ENCODE measurements at regions not wholly inside any gene's neighbourhood (a gene's known extent, or its start where the extent isn't known, plus 50 kb on each side); places are given as distances from the start of the nearest gene placed in this dataset.
"Not testable (repeated sequence)": the region's sequence is repeated elsewhere in the genome, so short reads cannot be mapped to it uniquely, and the experiment has no call there.

GRCh38 chr15:95162967-95163531 lies 931.7 kb downstream of the MCTP2 start:
- no peak for FAIRE-seq

GRCh38 chr15:95168152-95168551 lies 936.8 kb downstream of the MCTP2 start:
- DNase-seq (ENCODE audit: insufficient read length, low spot score) = no peak
- FAIRE-seq = no peak

More at GRCh38 chr15:95162967-95163531, 931.7 kb downstream of the MCTP2 start:
- no peak for DNase-seq (ENCODE audit: insufficient read length, low spot score)

DNA sequence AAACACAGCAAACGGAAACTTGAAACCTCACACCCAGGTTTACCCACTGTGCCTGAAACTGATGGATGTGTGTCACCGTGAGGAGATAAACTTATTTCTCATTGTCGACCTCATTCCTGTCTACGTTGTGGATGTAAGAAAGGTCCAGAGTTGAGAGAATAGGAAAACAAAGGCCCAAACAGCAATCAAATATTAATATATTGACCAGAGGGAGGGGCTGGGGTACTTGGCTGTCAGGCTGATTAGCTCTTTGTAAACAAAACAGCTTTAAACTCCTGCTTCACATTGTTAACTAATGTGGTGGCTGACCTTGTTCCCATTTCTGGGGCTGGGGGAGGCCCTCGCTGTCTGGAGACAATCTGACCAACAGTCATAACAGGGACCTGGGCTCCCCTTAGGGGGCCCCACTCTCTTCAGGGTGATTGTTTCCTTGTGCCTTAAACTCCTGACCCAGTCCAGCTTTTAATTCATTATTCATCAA lies 937.6 kb downstream of the MCTP2 start:
- no peak for DNase-seq (ENCODE audit: insufficient read length, low spot score)
- no peak for FAIRE-seq

GRCh38 chr15:95169541-95170459 lies 938.4 kb downstream of the MCTP2 start:
- no peak for DNase-seq (ENCODE audit: insufficient read length, low spot score)
- no peak for FAIRE-seq

DNA sequence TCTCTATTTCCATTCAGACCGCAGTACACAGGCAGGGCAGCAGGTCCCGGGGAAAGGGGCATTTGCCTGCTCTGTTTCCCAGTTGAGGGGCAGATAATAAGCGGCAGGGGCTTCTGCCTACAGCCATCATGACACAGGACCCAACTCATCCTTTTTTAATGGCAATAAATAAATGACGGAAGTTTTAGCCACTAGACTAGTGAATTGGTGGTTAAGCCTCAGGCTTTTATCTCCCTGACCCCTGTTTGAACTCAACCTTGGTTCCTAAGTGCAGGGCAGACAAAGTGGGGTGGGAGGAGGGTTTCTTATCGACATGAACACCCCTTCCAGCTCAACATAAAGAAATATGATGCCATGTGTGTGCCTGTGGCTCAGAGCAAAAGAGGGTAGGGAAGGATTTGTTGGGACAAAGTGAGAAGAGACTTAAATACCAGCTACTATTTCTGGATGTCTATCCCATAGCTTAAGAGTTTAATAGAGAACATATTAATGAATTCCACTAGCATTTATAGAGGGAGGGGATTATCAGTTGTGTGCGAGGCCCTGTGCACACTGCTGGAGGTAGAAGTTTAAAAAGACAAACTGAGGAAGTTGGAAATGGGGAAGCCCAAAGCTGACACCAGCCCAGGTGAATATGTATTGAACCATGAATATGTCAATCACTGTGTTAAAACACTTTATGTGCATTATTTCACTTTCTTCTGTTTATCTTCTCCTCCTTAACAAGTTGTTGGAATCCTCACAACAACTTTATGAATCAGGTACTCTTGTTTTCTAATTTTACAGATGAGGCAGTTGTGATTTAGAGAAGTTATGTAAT lies 939.4 kb downstream of the MCTP2 start:
- FAIRE-seq = no peak
- no peak for DNase-seq (ENCODE audit: insufficient read length, low spot score)

DNA sequence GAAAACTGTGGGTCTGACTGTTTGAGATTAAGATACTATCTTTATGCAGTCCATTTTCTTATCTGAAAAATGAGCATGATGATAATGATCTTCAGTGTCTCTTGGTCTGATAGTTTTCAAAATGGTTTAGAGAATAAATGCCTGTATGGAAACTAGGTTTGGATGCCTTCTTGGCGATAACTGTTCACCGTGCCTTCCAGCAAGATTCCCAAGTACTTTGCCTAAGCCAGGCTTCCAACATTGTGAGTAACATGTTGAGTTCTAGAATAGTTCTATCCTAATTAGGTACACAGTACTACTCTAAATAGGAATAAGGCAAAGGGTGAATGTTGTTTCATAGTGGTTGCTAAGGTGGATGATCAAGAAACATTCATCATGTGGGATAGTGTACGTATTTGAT lies 940.2 kb downstream of the MCTP2 start:
- DNase-seq (ENCODE audit: insufficient read length, low spot score) (no peak), FAIRE-seq (no peak)

DNA sequence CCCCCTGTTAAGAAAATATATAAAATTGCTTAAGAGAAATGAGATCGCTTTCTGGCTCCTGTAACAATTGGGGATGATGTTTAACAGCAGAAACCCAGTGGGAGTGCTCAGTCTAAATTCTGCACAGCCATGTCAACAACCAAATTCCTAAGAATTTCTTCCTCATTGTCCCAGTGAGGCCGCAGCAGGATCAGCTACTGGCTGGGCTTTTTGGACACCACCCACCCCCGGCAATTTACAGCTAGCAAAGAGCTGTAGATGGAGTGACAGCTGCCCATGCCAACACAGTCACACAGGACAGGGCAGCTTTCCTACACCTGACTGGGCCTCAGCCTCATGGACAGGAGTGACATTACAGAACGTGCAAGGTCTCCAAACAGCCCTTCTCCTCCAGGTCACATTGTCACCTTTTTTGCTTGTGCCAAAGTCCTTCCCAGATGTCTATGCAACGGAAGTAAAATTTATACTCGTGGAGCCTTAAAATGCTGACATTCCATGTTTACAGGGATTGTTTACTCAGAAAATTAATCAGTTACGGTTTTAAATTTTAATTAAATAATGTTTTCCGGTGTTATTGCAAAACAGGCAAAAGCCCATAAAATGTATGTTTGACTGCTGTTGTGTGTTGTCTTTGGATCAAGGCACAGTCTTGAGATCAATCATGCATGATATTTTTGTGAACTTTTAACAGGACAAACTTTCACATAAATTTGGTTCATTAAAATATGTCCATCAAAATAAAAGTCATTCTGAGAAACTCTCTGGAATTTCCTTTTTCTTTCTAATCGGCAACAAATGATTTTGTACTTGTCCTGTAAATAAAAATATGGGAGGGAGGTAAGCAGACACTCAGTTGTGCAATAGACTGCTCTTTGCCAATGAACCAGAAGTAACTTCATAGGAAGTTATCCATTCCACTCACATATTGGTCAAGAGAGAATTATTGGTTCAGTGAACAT lies 943.2 kb downstream of the MCTP2 start:
- no peak for FAIRE-seq
- DNase-seq (ENCODE audit: insufficient read length, low spot score) = no peak

DNA sequence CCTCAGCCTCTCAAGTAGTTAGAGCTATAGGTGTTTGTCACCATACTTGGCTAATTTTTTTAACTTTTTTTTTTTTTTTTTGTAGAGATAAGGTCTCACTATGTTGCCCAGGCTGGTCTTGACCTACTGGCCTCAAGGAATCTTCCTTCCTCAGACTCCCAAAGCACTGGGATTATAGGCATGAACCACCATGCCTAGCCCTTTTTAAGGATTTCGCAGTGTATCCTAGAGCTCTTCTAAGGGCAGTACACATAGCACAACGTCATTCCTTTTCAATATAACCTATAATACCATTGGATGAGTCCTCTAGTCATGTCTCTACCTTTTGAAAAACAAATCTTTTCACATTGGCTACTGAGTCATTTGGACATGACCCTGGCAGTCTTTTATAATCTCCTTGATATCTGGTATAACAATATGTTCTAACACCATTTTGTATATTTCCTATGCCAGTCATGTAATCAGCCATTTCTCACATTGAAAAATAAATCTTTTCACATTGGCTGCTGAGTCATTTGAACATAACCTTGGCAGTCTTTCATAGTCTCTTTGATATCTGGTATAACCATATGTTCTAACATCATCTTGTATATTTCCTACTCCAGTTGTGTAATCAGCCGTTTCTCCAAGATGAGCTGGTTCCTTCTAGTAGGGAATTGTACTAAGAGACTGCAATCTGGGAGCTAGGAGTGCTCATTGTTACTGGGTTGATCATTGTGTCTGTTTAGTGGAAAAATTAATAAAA lies 944.7 kb downstream of the MCTP2 start:
- DNase-seq (ENCODE audit: insufficient read length, low spot score) = no peak
- no peak for FAIRE-seq

DNA sequence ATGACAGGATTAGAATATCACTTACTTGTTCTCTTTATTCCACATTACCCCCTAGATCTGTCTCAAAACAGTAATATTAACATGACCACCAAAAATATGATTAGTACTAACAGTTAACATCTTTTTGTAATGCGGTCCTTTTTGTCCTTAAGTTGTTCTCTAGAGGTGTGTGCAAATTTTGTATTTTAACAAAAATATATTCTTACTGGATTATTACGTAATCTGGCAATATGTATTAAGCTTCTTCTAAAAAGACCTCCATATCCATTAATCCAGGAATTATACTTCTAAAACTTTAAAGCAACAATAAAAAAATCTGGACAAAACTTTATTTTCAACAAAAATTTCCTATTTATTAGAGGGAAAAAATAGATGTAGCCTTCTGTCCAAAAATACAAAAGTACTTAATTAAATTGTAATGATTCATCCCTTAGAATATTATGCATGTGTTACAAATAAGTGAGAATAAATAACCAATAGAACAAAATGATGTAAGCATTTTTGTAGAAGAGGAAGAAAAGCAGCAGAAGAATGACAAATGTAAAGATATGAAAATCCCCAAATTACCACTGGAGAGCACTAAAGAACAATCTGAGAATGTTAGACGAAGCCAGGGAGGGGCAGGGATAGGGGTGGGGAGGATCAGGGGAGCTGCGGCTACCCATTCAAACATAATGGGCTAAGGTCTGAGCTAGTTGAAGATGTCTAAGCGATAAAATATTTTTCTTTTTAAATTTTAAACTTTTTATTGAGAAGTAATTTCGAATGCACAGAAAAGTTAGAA lies 945.6 kb downstream of the MCTP2 start:
- FAIRE-seq (no peak), DNase-seq (ENCODE audit: insufficient read length, low spot score) (no peak)

DNA sequence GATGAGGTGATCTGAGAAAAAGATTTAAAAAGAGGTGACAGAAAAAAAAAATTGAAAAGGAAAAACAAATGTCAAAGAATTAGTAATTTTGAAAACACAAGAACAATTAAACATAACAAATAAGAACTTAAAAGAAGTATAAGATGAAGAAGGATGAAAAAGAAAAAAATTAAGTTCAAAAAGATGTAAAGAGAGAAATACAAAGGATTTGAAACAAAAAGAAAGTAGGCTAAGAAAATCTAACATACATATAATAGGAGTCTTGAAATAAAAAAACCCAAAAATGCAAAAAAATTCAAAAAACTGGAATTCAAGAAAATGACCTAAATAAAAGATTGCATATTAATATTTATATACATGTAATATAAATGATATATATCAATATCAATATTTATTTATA lies 949.2 kb downstream of the MCTP2 start:
- DNase-seq (ENCODE audit: insufficient read length, low spot score) = no peak
- FAIRE-seq = no peak

DNA sequence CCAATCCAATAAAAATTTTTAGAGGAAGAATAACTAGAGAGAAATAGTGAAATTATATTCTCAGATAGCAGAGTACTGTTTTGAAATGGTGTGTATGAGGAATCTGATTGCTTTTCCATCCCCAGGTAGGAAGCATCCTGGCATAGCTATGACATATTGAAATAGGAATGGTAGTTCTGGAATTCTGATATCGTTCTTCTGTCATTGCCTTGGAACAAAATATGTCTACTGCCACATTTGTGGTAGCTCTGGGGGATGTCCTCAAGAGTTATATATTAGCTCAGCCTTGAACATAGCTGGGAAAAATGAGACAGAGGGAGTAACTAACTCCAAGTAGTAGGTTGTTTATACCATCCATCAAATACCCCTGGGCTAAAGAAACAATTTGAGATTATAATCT lies 950.7 kb downstream of the MCTP2 start:
- no peak for FAIRE-seq

GRCh38 chr15:95192923-95193322 lies 961.6 kb downstream of the MCTP2 start:
- FAIRE-seq = no peak

More for the DNA sequence above, 950.7 kb downstream of the MCTP2 start:
- DNase-seq (ENCODE audit: insufficient read length, low spot score) = no peak

GRCh38 chr15:95194746-95195145 lies 963.4 kb downstream of the MCTP2 start:
- no peak for DNase-seq (ENCODE audit: insufficient read length, low spot score)
- FAIRE-seq = no peak

More at GRCh38 chr15:95192923-95193322, 961.6 kb downstream of the MCTP2 start:
- no peak for DNase-seq (ENCODE audit: insufficient read length, low spot score)

- FAIRE-seq (no peak), DNase-seq (ENCODE audit: insufficient read length, low spot score) (no peak)
Observed at GRCh38 chr15:95196176-95196915, 965.0 kb downstream of the MCTP2 start.

DNA sequence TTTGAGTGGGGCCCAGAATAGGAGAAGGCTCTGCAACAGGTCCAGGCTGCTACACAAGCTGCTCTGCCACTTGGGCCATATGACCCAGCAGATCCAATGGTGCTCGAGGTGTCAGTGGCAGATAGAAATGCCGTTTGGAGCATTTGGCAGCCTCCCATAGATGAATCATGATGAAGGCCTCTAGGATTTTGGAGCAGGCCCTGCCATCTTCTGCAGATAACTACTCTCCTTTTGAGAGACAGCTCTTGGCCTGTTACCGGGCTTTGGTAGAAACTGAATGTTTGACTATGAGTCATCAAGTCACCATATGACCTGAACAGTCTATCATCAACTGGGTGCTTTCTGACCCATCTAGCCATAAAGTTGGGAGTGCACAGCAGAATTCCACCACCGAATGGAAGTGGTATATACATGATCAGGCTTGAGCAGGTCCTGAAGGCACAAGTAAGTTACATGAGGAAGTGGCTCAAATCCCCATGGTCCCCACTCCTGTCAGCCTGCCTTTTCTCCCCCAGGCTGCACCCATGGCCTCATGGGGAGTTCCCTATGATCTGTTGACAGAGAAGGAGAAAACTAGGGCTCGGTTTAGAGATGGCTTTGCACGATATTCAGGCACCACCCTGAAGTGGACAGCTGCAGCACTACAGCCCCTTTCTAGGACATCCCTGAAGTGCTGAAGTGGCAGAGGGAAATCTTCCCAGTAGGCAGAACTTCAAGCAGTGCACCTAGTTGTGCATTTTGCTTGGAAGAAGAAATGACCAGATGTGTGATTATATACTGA lies 971.4 kb downstream of the MCTP2 start:
- DNase-seq (ENCODE audit: insufficient read length, low spot score) = no peak
- no peak for FAIRE-seq

DNA sequence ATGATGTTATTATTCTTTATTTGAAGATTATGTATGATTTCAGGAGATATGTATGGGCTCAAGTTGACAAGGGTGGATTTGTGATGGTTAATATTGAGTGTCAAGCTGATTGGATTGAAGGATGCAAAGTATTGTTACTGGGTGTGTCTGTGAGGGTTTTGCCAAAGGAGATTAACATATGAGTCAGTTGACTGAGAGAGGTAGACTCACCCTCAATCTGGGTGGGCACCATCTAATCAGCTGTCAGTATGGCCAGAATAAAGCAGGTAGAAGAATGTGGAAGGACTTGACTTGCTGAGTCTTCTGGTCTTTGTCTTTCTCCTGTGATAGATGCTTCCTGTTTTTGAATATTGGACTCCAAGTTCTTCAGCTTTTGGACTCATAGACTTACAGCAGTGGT lies 973.7 kb downstream of the MCTP2 start:
- FAIRE-seq (no peak), DNase-seq (ENCODE audit: insufficient read length, low spot score) (no peak)

DNA sequence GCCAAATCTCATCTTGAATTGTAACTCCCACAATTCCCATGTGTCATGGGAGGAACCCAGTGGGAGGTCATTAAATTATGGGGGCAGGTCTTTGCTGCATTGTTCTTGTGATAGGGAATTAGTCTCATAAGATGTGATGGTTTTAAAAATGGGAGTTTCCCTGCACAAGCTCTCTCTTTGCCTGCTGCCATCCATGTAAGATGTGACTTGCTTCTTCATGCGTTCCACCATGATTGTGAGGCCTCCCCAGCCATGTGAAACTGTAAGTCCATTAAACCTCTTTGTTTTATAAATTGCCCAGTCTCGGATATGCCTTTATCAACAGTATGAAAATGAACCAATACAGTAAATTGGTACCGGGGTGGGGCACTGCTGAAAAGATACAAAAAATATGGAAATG lies 974.5 kb downstream of the MCTP2 start:
- not testable (repeated sequence) for FAIRE-seq; DNase-seq (ENCODE audit: insufficient read length, low spot score)
